Left lung (tissue), 4 donors: ENCODE measurements at regions not wholly inside any gene's neighbourhood (a gene's known extent, or its start where the extent isn't known, plus 50 kb on each side); places are given as distances from the start of the nearest gene placed in this dataset.
A peak's percentile ranks its signal among the peaks of the same experiment; 100 is the strongest.
"Not testable (repeated sequence)": the region's sequence is repeated elsewhere in the genome, so short reads cannot be mapped to it uniquely, and the experiment has no call there.

Source experiments
- ATAC-seq: fragments of 200-7000 bp; cut with Tn5 transposase; one replicate; pipeline ENCODE4 v1.9.1; 2020; ENCODE audit warnings: moderate library complexity
- DNase-seq, 4 donors: peaks; one replicate each; pipeline ENCODE4 v3.0.0-alpha.2; 2013 to 2020
- H3K27ac ChIP-seq, 2 donors: fragments of 200-600 bp; sonication (generic) in 1 of 2; one replicate each; pipeline versions ENCODE4 v1.5.0 to v1.8.0; 2020 to 2021
- H3K27me3 ChIP-seq, 2 donors: fragments of 200-600 bp; sonication (generic) in 1 of 2; one replicate each; pipeline versions ENCODE4 v1.5.0 to v1.8.0; 2020 to 2021
- H3K36me3 ChIP-seq, 2 donors: fragments of 200-600 bp; sonication (generic) in 1 of 2; one replicate each; pipeline versions ENCODE4 v1.5.0 to v1.8.0; 2020 to 2021
- H3K4me1 ChIP-seq, 2 donors: fragments of 200-600 bp; one replicate each; pipeline ENCODE4 v1.8.0; 2021
- H3K4me3 ChIP-seq, 2 donors: fragments of 200-600 bp; sonication (generic) in 1 of 2; one replicate each; pipeline versions ENCODE4 v1.5.0 to v1.8.0; 2020 to 2021; ENCODE audit warnings: mild to moderate bottlenecking in 1 of 2
- H3K9me3 ChIP-seq, 2 donors: fragments of 200-600 bp; sonication (generic) in 1 of 2; one replicate each; pipeline versions ENCODE4 v1.5.0 to v1.8.0; 2020 to 2021
- intact Hi-C, 2 donors: fragments of 100-400 bp; cut with DNase I; formaldehyde crosslinking; loops; one replicate each; pipeline versions ENCODE4 v1.11.2 to v1.14.2; 2022
- donor health status: DM: no; HTN: yes; CAD: no.
- donor health status: DM: no; HTN: no; CAD: no.

- H3K27me3 ChIP-seq, H3K9me3 ChIP-seq, intact Hi-C loops, H3K4me3 ChIP-seq, H3K27ac ChIP-seq, DNase-seq, H3K4me1 ChIP-seq, H3K36me3 ChIP-seq, ATAC-seq: not testable (repeated sequence)
Measured at GRCh38 chrX:90337161-90337560, 415.5 kb downstream of the TGIF2LX start.

- H3K4me3 ChIP-seq, H3K4me1 ChIP-seq, ATAC-seq, H3K9me3 ChIP-seq, H3K36me3 ChIP-seq, H3K27me3 ChIP-seq, H3K27ac ChIP-seq, intact Hi-C loops, DNase-seq: not testable (repeated sequence)
Measured at GRCh38 chrX:90369632-90370031, 447.9 kb downstream of the TGIF2LX start.

GRCh38 chrX:90398020-90398419 lies 476.3 kb downstream of the TGIF2LX start:
- H3K36me3 ChIP-seq, DNase-seq, H3K27me3 ChIP-seq, intact Hi-C loops, ATAC-seq, H3K4me3 ChIP-seq, H3K9me3 ChIP-seq, H3K4me1 ChIP-seq, H3K27ac ChIP-seq: not testable (repeated sequence)

- H3K4me3 ChIP-seq, H3K4me1 ChIP-seq, DNase-seq, H3K27ac ChIP-seq, H3K36me3 ChIP-seq, ATAC-seq, H3K9me3 ChIP-seq, intact Hi-C loops, H3K27me3 ChIP-seq: not testable (repeated sequence)
Measured at GRCh38 chrX:90402169-90402568, 480.5 kb downstream of the TGIF2LX start.

- H3K4me1 ChIP-seq, H3K27me3 ChIP-seq, H3K9me3 ChIP-seq, DNase-seq, H3K4me3 ChIP-seq, ATAC-seq, H3K36me3 ChIP-seq, intact Hi-C loops, H3K27ac ChIP-seq: not testable (repeated sequence)
Measured at GRCh38 chrX:90403859-90404258, 482.2 kb downstream of the TGIF2LX start.

- H3K4me1 ChIP-seq, intact Hi-C loops, H3K27me3 ChIP-seq, H3K27ac ChIP-seq, H3K4me3 ChIP-seq, DNase-seq, H3K9me3 ChIP-seq, ATAC-seq, H3K36me3 ChIP-seq: not testable (repeated sequence)
Measured at GRCh38 chrX:90404846-90405436, 483.2 kb downstream of the TGIF2LX start.

GRCh38 chrX:90453770-90454338 lies 532.1 kb downstream of the TGIF2LX start:
- H3K4me3 ChIP-seq, H3K27me3 ChIP-seq, H3K27ac ChIP-seq, H3K4me1 ChIP-seq, H3K36me3 ChIP-seq, DNase-seq, ATAC-seq, H3K9me3 ChIP-seq, intact Hi-C loops: not testable (repeated sequence)

GRCh38 chrX:90458071-90458899 lies 536.6 kb downstream of the TGIF2LX start:
- H3K27ac ChIP-seq, H3K9me3 ChIP-seq, H3K4me1 ChIP-seq, DNase-seq, H3K27me3 ChIP-seq, H3K36me3 ChIP-seq, ATAC-seq, intact Hi-C loops, H3K4me3 ChIP-seq: not testable (repeated sequence)

GRCh38 chrX:90474445-90474844 lies 552.7 kb downstream of the TGIF2LX start:
- H3K9me3 ChIP-seq, intact Hi-C loops, H3K4me3 ChIP-seq, H3K27ac ChIP-seq, DNase-seq, H3K36me3 ChIP-seq, H3K4me1 ChIP-seq, H3K27me3 ChIP-seq, ATAC-seq: not testable (repeated sequence)

- H3K4me1 ChIP-seq, DNase-seq, intact Hi-C loops, H3K9me3 ChIP-seq, H3K36me3 ChIP-seq, H3K4me3 ChIP-seq, H3K27ac ChIP-seq, H3K27me3 ChIP-seq, ATAC-seq: not testable (repeated sequence)
Measured at GRCh38 chrX:90485406-90485805, 563.7 kb downstream of the TGIF2LX start.

- DNase-seq, result peak in 1 of 4 donors; percentile 10
- ATAC-seq, H3K36me3 ChIP-seq, H3K27ac ChIP-seq, H3K9me3 ChIP-seq, H3K4me3 ChIP-seq, H3K27me3 ChIP-seq, H3K4me1 ChIP-seq, intact Hi-C loops: not testable (repeated sequence)
Measured at GRCh38 chrX:90521284-90521683, 599.6 kb downstream of the TGIF2LX start.

- H3K9me3 ChIP-seq, DNase-seq, H3K27ac ChIP-seq, H3K4me1 ChIP-seq, H3K27me3 ChIP-seq, H3K4me3 ChIP-seq, H3K36me3 ChIP-seq, intact Hi-C loops, ATAC-seq: not testable (repeated sequence)
Measured at GRCh38 chrX:90524383-90524968, 602.8 kb downstream of the TGIF2LX start.
